ENCODE measurements at regions not wholly inside any gene's neighbourhood (a gene's known extent, or its start where the extent isn't known, plus 50 kb on each side); places are given as distances from the start of the nearest gene placed in this dataset.

DNA sequence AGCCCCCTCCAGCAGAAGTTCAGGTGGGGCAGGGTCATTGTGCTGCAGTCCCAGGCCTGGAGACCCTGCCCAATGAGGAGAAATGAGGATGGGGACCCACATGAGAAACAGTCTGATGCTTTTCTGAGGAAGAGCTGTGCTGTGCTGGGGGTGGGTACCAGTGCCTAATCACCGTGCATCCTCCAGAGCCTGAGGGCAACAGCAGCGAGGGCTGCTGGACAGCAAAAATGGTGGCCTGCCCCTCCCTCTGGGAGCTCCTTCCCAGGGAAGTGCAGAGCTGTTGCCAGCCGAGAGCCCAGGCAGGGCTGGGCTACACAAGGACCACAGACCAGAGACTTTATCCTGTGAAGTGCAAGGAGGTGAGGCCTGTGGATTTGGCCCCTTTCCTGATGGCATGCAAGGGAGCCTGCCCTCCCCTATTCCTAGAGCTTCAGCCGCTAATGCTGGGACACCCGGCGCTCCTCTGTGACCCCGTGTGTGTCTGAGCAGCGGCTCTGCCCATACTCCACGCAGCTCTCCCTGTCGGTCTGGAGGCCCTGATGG, 134.8 kb downstream of the DSEL start:
- Histone ChIP-seq H3K9me3 (ENCODE audit: low read depth, low read length) (no peaks in the 10 kb centered on the region), H3K36me3 (ENCODE audit: insufficient read depth, low read length) (no peaks in the 10 kb centered on the region), H3K4me3 (ENCODE audit: insufficient read depth, low read length) (no peak overlapping the region), H3K79me2 (ENCODE audit: insufficient read depth, low read length) (no peaks in the 10 kb centered on the region), H3K27ac (ENCODE audit: low read depth, low read length) (no peak overlapping the region), H2AFZ (ENCODE audit: low read length) (no peak overlapping the region), H3K27me3 (ENCODE audit: insufficient read depth, low read length) (no peaks in the 10 kb centered on the region), H3K4me2 (ENCODE audit: insufficient read depth, low read length) (no peak overlapping the region), H3K4me1 (ENCODE audit: insufficient read depth, low read length) (peaks cover 10% of the 10 kb centered on the region), H4K20me1 (ENCODE audit: insufficient read depth, low read length) (no peaks in the 10 kb centered on the region)
- no peak for DNase-seq (ENCODE audit: insufficient read length, low spot score, missing footprints)
- TF ChIP-seq, protein P1, sequence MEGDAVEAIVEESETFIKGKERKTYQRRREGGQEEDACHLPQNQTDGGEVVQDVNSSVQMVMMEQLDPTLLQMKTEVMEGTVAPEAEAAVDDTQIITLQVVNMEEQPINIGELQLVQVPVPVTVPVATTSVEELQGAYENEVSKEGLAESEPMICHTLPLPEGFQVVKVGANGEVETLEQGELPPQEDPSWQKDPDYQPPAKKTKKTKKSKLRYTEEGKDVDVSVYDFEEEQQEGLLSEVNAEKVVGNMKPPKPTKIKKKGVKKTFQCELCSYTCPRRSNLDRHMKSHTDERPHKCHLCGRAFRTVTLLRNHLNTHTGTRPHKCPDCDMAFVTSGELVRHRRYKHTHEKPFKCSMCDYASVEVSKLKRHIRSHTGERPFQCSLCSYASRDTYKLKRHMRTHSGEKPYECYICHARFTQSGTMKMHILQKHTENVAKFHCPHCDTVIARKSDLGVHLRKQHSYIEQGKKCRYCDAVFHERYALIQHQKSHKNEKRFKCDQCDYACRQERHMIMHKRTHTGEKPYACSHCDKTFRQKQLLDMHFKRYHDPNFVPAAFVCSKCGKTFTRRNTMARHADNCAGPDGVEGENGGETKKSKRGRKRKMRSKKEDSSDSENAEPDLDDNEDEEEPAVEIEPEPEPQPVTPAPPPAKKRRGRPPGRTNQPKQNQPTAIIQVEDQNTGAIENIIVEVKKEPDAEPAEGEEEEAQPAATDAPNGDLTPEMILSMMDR (IDR thresholded peaks at IDR 0.05; ENCODE audit: extremely low read depth, low read depth, low read length) = no peak

DNA sequence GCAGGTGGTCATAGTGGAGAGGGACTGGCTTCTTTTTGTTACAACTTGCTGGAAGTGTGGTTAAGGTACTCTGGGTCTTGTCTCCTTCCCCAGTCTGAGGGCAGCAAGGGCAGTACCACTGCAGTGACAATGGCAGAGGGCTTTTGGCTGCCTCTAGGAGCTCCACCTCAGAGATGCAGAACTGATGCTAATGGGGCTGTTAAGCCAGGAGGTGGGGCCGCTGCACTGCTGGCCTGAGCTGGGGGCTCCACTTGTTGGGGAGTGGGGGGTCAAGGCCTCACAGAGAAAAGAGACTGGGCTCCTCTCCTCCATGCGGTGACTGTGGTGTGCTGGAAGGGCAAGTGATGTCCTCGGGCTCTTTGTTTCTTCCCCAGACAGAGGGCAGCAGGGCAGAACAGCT, 135.7 kb downstream of the DSEL start:
- peaks cover 3% of the 10 kb centered on the region for H3K4me1 ChIP-seq (ENCODE audit: insufficient read depth, low read length)
- no peaks in the 10 kb centered on the region for H4K20me1 ChIP-seq (ENCODE audit: insufficient read depth, low read length)
- H3K4me2 ChIP-seq (ENCODE audit: insufficient read depth, low read length) = no peak overlapping the region
- no peak overlapping the region for H3K4me3 ChIP-seq (ENCODE audit: insufficient read depth, low read length)
- H3K79me2 ChIP-seq (ENCODE audit: insufficient read depth, low read length) = no peaks in the 10 kb centered on the region
- H3K9me3 ChIP-seq (ENCODE audit: low read depth, low read length) = no peaks in the 10 kb centered on the region
- no peak for DNase-seq (ENCODE audit: insufficient read length, low spot score, missing footprints)
- H3K27ac ChIP-seq (ENCODE audit: low read depth, low read length) = no peak overlapping the region
- H2AFZ ChIP-seq (ENCODE audit: low read length) = peak overlapping the region; percentile 45
- H3K36me3 ChIP-seq (ENCODE audit: insufficient read depth, low read length) = no peaks in the 10 kb centered on the region
- H3K27me3 ChIP-seq (ENCODE audit: insufficient read depth, low read length) = no peaks in the 10 kb centered on the region
- TF ChIP-seq, protein P1 (IDR thresholded peaks at IDR 0.05; ENCODE audit: extremely low read depth, low read depth, low read length) = no peak

DNA sequence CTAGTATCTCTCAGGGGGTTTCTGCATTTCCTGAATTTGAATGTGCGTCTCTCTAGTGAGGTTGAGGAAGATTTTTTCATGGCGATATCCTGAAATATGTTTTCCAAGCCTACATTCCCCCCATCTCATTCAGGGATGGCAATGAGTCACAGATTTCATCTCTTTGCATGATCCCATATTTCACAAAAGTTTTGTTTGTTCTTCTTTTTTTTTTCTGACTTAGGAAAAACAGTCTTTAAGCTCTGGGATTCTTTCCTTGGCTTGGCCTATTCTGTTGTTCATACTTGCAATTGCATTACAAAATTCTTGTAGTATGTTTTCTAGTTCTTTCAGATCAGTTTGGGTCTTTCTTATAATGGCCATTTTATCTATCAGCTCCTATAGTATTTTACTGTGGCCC, 136.5 kb downstream of the DSEL start:
- H3K4me3 ChIP-seq (ENCODE audit: insufficient read depth, low read length) = no peak overlapping the region
- no peak overlapping the region for H3K27ac ChIP-seq (ENCODE audit: low read depth, low read length)
- H4K20me1 ChIP-seq (ENCODE audit: insufficient read depth, low read length) = no peaks in the 10 kb centered on the region
- peak; percentile 51 for DNase-seq (ENCODE audit: insufficient read length, low spot score, missing footprints)
- H2AFZ ChIP-seq (ENCODE audit: low read length) = no peak overlapping the region
- H3K36me3 ChIP-seq (ENCODE audit: insufficient read depth, low read length) = no peaks in the 10 kb centered on the region
- H3K27me3 ChIP-seq (ENCODE audit: insufficient read depth, low read length) = no peaks in the 10 kb centered on the region
- TF ChIP-seq, protein P1 (IDR thresholded peaks at IDR 0.05; ENCODE audit: extremely low read depth, low read depth, low read length) = no peak
- no peaks in the 10 kb centered on the region for H3K9me3 ChIP-seq (ENCODE audit: low read depth, low read length)
- no peaks in the 10 kb centered on the region for H3K79me2 ChIP-seq (ENCODE audit: insufficient read depth, low read length)
- no peak overlapping the region for H3K4me2 ChIP-seq (ENCODE audit: insufficient read depth, low read length)
- no peaks in the 10 kb centered on the region for H3K4me1 ChIP-seq (ENCODE audit: insufficient read depth, low read length)

DNA sequence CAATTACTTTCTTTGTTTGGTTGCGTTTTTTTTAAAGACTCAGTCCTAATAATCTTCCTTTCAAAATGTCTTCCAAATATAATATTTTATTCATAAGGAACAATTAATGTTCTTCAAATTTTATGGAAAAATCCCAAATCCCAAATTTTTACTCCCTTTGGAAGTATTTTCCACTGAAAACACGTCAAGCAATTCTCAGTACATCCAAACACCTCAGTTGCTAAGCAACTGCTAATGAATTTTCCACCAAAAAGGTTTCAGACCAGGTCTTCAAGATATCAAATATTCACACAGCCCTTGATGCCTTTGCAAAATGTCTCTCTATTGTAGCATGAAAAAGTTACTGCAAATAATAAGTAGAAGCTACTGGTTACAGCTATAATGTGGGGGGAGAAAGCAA, 140.1 kb downstream of the DSEL start:
- Histone ChIP-seq H3K4me2 (ENCODE audit: insufficient read depth, low read length) (no peak overlapping the region), H3K27ac (ENCODE audit: low read depth, low read length) (no peak overlapping the region), H4K20me1 (ENCODE audit: insufficient read depth, low read length) (no peaks in the 10 kb centered on the region), H3K9me3 (ENCODE audit: low read depth, low read length) (no peaks in the 10 kb centered on the region), H3K27me3 (ENCODE audit: insufficient read depth, low read length) (no peaks in the 10 kb centered on the region), H3K4me1 (ENCODE audit: insufficient read depth, low read length) (no peaks in the 10 kb centered on the region), H3K4me3 (ENCODE audit: insufficient read depth, low read length) (no peak overlapping the region), H3K79me2 (ENCODE audit: insufficient read depth, low read length) (no peaks in the 10 kb centered on the region), H3K36me3 (ENCODE audit: insufficient read depth, low read length) (no peaks in the 10 kb centered on the region), H2AFZ (ENCODE audit: low read length) (no peak overlapping the region)
- TF ChIP-seq, protein P1 (IDR thresholded peaks at IDR 0.05; ENCODE audit: extremely low read depth, low read depth, low read length) = no peak
- DNase-seq (ENCODE audit: insufficient read length, low spot score, missing footprints) = no peak
